Endothelial cell of umbilical vein (primary cell): ENCODE measurements at regions not wholly inside any gene's neighbourhood (a gene's known extent, or its start where the extent isn't known, plus 50 kb on each side); places are given as distances from the start of the nearest gene placed in this dataset.

Source experiments
- BruUV-seq: library from RNA; stranded (reverse); fragments of 400-500 nt; replicated peaks from 2 replicates; lab custom pipeline; 2021; lab: Mats Ljungman, UMichigan
- CTCF ChIA-PET: fragments of 300-600, 350-600 bp; sonication (Branson Sonifier 250); formaldehyde crosslinking; loops from one replicate; lab custom pipeline; 2021; ENCODE audit warnings: antibody characterized with exemption, inconsistent platforms; lab: Charles Lee
- POLR2A ChIA-PET: fragments of 300-600, 350-600 bp; sonication (Branson Sonifier 250); formaldehyde crosslinking; loops from one replicate; lab custom pipeline; 2021; ENCODE audit warnings: antibody characterized with exemption, inconsistent platforms; lab: Charles Lee
- DNase-seq: peaks from one replicate; pipeline ENCODE4 v3.0.0-alpha.2; 2011; ENCODE audit warnings: low read depth, low spot score
- FAIRE-seq: peaks from 2 replicates; lab custom pipeline; 2011; peaks lifted over from hg19 to GRCh38; lab: Jason Lieb, UNC
- H2AFZ ChIP-seq: 2 replicates; pipeline ENCODE4 v1.6.0; 2012; ENCODE audit warnings: low read depth, low read length, control low read depth, inconsistent platforms
- H3K27ac ChIP-seq: 2 replicates; pipeline ENCODE4 v1.5.1; 2011; ENCODE audit warnings: low read depth, mild to moderate bottlenecking, control low read depth, low read length, moderate library complexity; ENCODE audit not compliant: insufficient read depth
- H3K27me3 ChIP-seq, 2 experiments: 2 replicates each; pipeline versions ENCODE4 v1.6.0 to v1.6.1; 2011; ENCODE audit warnings: low read length in 2 of 2, mixed read lengths in 1 of 2; ENCODE audit not compliant: control insufficient read depth in 2 of 2, insufficient read depth in 2 of 2
- H3K36me3 ChIP-seq, 2 experiments: 2 replicates in 1 of 2; 3 replicates in 1 of 2; pipeline ENCODE4 v1.5.1; 2011; ENCODE audit warnings: low read length in 2 of 2, mild to moderate bottlenecking in 1 of 2, moderate library complexity in 1 of 2; ENCODE audit not compliant: control insufficient read depth in 2 of 2, insufficient read depth in 2 of 2; ENCODE audit errors: extremely low read depth in 1 of 2
- H3K4me1 ChIP-seq: 3 replicates; pipeline ENCODE4 v1.5.1; 2011; ENCODE audit warnings: mild to moderate bottlenecking, low read length; ENCODE audit not compliant: control insufficient read depth, insufficient read depth; ENCODE audit errors: extremely low read depth
- H3K4me2 ChIP-seq: 2 replicates; pipeline ENCODE4 v1.6.1; 2011; ENCODE audit warnings: low read length, control low read depth, mixed read lengths; ENCODE audit not compliant: insufficient read depth
- H3K4me3 ChIP-seq, 3 experiments: fragments of 200-600 bp in 1 of 3; sonication (generic), shearing (Covaris generic) in 1 of 3; replicated peaks in 1 of 3; 2 replicates each; pipeline ENCODE4 v1.5.1; 2011 to 2016; ENCODE audit warnings: control low read depth in 3 of 3, low read length in 3 of 3, mild to moderate bottlenecking in 2 of 3, inconsistent platforms in 1 of 3, low read depth in 1 of 3, moderate library complexity in 1 of 3; ENCODE audit not compliant: insufficient read depth in 1 of 3
- H3K79me2 ChIP-seq: 2 replicates; pipeline ENCODE4 v1.6.0; 2012; ENCODE audit warnings: low read length, inconsistent platforms; ENCODE audit not compliant: control insufficient read depth, insufficient read depth
- H3K9ac ChIP-seq: replicated peaks from 2 replicates; pipeline ENCODE3; 2011; ENCODE audit warnings: low read length, control low read depth; ENCODE audit not compliant: insufficient read depth; ENCODE audit errors: extremely low read depth
- H3K9me1 ChIP-seq: replicated peaks from 3 replicates; pipeline ENCODE4 v1.6.0; 2011; ENCODE audit warnings: mild to moderate bottlenecking, low read length; ENCODE audit not compliant: control insufficient read depth, insufficient read depth; ENCODE audit errors: extremely low read depth
- H3K9me3 ChIP-seq: replicated peaks from 2 replicates; pipeline ENCODE4 v1.5.1; 2012; ENCODE audit warnings: low read length, inconsistent platforms; ENCODE audit not compliant: control insufficient read depth, insufficient read depth
- H4K20me1 ChIP-seq: replicated peaks from 2 replicates; pipeline ENCODE3; 2011; ENCODE audit warnings: mild to moderate bottlenecking, low read length; ENCODE audit not compliant: control insufficient read depth, insufficient read depth; ENCODE audit errors: extremely low read depth
- CTCF ChIP-seq, 2 donors: IDR thresholded peaks; 1 replicate in 1 of 2; 2 replicates in 1 of 2; pipeline ENCODE4 v1.5.1; 2011; ENCODE audit warnings: low read length in 2 of 2, mild to moderate bottlenecking in 2 of 2, moderate library complexity in 2 of 2, control low read depth in 1 of 2, inconsistent platforms in 1 of 2, low read depth in 1 of 2; ENCODE audit not compliant: insufficient read depth in 1 of 2; ENCODE audit errors: extremely low read depth in 1 of 2
- EZH2 ChIP-seq: IDR thresholded peaks from 2 replicates; pipeline ENCODE4 v1.6.1; 2012; ENCODE audit warnings: borderline replicate concordance, low read depth, mild to moderate bottlenecking, moderate library complexity, low read length, inconsistent platforms; ENCODE audit not compliant: severe bottlenecking
- FOS ChIP-seq: IDR thresholded peaks from 2 replicates; pipeline ENCODE4 v1.6.1; 2011; ENCODE audit warnings: mild to moderate bottlenecking, low read length, moderate library complexity, borderline replicate concordance; ENCODE audit not compliant: insufficient read depth
- GATA2 ChIP-seq: IDR thresholded peaks from 2 replicates; pipeline ENCODE4 v1.7.0; 2011; ENCODE audit warnings: low read depth, mild to moderate bottlenecking, moderate library complexity, mixed read lengths, low read length; ENCODE audit not compliant: insufficient read length, insufficient read depth
- JUN ChIP-seq: IDR thresholded peaks from 2 replicates; pipeline ENCODE4 v1.6.1; 2011; ENCODE audit warnings: borderline replicate concordance, low read depth; ENCODE audit not compliant: insufficient read length, insufficient read depth
- MAX ChIP-seq: IDR thresholded peaks from 2 replicates; pipeline ENCODE4 v1.6.1; 2011; ENCODE audit not compliant: insufficient read depth, insufficient read length
- MYC ChIP-seq: IDR thresholded peaks from one replicate; pipeline ENCODE4 v1.6.1; 2011; ENCODE audit warnings: mild to moderate bottlenecking, low read depth, low read length
- POLR2A ChIP-seq: IDR thresholded peaks from 2 replicates; pipeline ENCODE4 v1.6.1; 2012; ENCODE audit warnings: low read depth, mild to moderate bottlenecking, control low read depth, low read length
- POLR2AphosphoS5 ChIP-seq: IDR thresholded peaks from 2 replicates; pipeline ENCODE4 v1.6.1; 2012; ENCODE audit warnings: low read depth, mild to moderate bottlenecking, control low read depth, low read length, moderate library complexity; ENCODE audit not compliant: insufficient read depth
- dilution Hi-C: fragments of 300-500 bp; cut with MboI; formaldehyde crosslinking; loops from one replicate; pipeline ENCODE4 v1.15.0; 2019; ENCODE audit warnings: low sequenced_read_pairs; ENCODE audit not compliant: extremely low pct_ligation_motif_present
- intact Hi-C: fragments of 100-400 bp; cut with micrococcal nuclease; formaldehyde crosslinking; loops from one replicate; pipeline ENCODE4 v1.10.0; 2022

GRCh38 chr3:194866236-194866635 is 180.6 kb downstream of the FAM43A start:
- no peak overlapping the region for H2AFZ ChIP-seq
- ChIA-PET CTCF (interaction anchor here (0.7 to 1.4 kb wide), 3 partner anchors 19 to 241 kb away, joined by 3 to 7 read pairs (median 3); no protein-coding TSS in a partner anchor), POLR2A (no interaction called here)
- no peaks in the 10 kb centered on the region for H3K9me1 ChIP-seq
- no peak overlapping the region for H3K4me3 ChIP-seq
- no peak overlapping the region for H3K4me2 ChIP-seq
- no peaks in the 10 kb centered on the region for H3K9me3 ChIP-seq
- H3K9ac ChIP-seq = no peak overlapping the region
- TF ChIP-seq POLR2AphosphoS5 = no peak
- TF ChIP-seq GATA2 = no peak
- TF ChIP-seq POLR2A = no peak
- no peak for TF ChIP-seq MYC
- TF ChIP-seq FOS = no peak
- TF ChIP-seq CTCF (IDR thresholded peaks at IDR 0.05; ENCODE audit: extremely low read depth in 1 of 2, insufficient read depth in 1 of 2, low read depth in 1 of 2, low read length in 2 of 2) = no peak
- no peak for TF ChIP-seq EZH2
- TF ChIP-seq JUN = no peak
- no peak for TF ChIP-seq MAX
- intact Hi-C loops (loop anchor here (2.0 kb wide), 2 partner anchors 125 to 285 kb away; no protein-coding TSS in a partner anchor), dilution Hi-C loops (no loop called here)
- DNase-seq (no peak), FAIRE-seq (no peak)
- no TSS peak for BruUV-seq
- H3K36me3 ChIP-seq = no peaks in the 10 kb centered on the region
- peaks cover 42% of the 10 kb centered on the region for H3K4me1 ChIP-seq
- no peaks in the 10 kb centered on the region for H3K79me2 ChIP-seq
- no peaks in the 10 kb centered on the region for H3K27me3 ChIP-seq
- no peak overlapping the region for H3K27ac ChIP-seq
- no peaks in the 10 kb centered on the region for H4K20me1 ChIP-seq
